ENCODE measurements at regions not wholly inside any gene's neighbourhood (a gene's known extent, or its start where the extent isn't known, plus 50 kb on each side); places are given as distances from the start of the nearest gene placed in this dataset.

DNA sequence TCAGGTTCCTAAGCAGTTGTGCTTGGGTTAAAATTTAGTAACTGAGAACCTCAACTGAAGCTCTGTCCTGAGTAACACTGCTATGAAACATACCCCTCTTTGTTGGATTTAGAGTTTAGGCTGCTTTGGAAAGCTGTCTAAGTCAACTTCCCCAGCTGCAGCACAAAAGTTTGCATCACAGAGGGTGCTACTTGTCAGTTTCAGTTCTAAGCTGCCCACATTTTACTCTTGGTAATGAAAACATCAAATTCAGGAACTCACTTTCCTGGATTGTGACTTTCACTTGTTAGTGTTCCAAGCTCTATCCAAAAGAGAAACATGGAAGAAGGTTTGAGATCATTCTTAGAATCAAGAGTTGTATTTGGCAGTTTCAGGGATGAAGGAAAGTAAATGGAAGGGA is 191.7 kb upstream of the NFIA start (continued):
- TF ChIP-seq, protein P1, sequence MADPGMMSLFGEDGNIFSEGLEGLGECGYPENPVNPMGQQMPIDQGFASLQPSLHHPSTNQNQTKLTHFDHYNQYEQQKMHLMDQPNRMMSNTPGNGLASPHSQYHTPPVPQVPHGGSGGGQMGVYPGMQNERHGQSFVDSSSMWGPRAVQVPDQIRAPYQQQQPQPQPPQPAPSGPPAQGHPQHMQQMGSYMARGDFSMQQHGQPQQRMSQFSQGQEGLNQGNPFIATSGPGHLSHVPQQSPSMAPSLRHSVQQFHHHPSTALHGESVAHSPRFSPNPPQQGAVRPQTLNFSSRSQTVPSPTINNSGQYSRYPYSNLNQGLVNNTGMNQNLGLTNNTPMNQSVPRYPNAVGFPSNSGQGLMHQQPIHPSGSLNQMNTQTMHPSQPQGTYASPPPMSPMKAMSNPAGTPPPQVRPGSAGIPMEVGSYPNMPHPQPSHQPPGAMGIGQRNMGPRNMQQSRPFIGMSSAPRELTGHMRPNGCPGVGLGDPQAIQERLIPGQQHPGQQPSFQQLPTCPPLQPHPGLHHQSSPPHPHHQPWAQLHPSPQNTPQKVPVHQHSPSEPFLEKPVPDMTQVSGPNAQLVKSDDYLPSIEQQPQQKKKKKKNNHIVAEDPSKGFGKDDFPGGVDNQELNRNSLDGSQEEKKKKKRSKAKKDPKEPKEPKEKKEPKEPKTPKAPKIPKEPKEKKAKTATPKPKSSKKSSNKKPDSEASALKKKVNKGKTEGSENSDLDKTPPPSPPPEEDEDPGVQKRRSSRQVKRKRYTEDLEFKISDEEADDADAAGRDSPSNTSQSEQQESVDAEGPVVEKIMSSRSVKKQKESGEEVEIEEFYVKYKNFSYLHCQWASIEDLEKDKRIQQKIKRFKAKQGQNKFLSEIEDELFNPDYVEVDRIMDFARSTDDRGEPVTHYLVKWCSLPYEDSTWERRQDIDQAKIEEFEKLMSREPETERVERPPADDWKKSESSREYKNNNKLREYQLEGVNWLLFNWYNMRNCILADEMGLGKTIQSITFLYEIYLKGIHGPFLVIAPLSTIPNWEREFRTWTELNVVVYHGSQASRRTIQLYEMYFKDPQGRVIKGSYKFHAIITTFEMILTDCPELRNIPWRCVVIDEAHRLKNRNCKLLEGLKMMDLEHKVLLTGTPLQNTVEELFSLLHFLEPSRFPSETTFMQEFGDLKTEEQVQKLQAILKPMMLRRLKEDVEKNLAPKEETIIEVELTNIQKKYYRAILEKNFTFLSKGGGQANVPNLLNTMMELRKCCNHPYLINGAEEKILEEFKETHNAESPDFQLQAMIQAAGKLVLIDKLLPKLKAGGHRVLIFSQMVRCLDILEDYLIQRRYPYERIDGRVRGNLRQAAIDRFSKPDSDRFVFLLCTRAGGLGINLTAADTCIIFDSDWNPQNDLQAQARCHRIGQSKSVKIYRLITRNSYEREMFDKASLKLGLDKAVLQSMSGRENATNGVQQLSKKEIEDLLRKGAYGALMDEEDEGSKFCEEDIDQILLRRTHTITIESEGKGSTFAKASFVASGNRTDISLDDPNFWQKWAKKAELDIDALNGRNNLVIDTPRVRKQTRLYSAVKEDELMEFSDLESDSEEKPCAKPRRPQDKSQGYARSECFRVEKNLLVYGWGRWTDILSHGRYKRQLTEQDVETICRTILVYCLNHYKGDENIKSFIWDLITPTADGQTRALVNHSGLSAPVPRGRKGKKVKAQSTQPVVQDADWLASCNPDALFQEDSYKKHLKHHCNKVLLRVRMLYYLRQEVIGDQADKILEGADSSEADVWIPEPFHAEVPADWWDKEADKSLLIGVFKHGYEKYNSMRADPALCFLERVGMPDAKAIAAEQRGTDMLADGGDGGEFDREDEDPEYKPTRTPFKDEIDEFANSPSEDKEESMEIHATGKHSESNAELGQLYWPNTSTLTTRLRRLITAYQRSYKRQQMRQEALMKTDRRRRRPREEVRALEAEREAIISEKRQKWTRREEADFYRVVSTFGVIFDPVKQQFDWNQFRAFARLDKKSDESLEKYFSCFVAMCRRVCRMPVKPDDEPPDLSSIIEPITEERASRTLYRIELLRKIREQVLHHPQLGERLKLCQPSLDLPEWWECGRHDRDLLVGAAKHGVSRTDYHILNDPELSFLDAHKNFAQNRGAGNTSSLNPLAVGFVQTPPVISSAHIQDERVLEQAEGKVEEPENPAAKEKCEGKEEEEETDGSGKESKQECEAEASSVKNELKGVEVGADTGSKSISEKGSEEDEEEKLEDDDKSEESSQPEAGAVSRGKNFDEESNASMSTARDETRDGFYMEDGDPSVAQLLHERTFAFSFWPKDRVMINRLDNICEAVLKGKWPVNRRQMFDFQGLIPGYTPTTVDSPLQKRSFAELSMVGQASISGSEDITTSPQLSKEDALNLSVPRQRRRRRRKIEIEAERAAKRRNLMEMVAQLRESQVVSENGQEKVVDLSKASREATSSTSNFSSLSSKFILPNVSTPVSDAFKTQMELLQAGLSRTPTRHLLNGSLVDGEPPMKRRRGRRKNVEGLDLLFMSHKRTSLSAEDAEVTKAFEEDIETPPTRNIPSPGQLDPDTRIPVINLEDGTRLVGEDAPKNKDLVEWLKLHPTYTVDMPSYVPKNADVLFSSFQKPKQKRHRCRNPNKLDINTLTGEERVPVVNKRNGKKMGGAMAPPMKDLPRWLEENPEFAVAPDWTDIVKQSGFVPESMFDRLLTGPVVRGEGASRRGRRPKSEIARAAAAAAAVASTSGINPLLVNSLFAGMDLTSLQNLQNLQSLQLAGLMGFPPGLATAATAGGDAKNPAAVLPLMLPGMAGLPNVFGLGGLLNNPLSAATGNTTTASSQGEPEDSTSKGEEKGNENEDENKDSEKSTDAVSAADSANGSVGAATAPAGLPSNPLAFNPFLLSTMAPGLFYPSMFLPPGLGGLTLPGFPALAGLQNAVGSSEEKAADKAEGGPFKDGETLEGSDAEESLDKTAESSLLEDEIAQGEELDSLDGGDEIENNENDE (IDR thresholded peaks at IDR 0.05; ENCODE audit: insufficient replicate concordance, low read length): no peak
